GM12872 (cell line): ENCODE measurements at regions not wholly inside any gene's neighbourhood (a gene's known extent, or its start where the extent isn't known, plus 50 kb on each side); places are given as distances from the start of the nearest gene placed in this dataset.

Source experiments
- CTCF ChIP-seq: IDR thresholded peaks from 3 replicates; pipeline ENCODE4 v1.5.1; 2011; ENCODE audit warnings: low read depth, mild to moderate bottlenecking, low read length, moderate library complexity; ENCODE audit not compliant: insufficient read depth

- no peak for TF ChIP-seq CTCF
These were observed 156.3 kb downstream of the IRS1 start for GRCh38 chr2:226643030-226643945.

- no peak for TF ChIP-seq CTCF
These were observed 158.6 kb downstream of the IRS1 start for GRCh38 chr2:226641008-226641407.

- no peak for TF ChIP-seq CTCF
These were observed 159.1 kb downstream of the IRS1 start for GRCh38 chr2:226640501-226640900.

- no peak for TF ChIP-seq CTCF
These were observed 160.1 kb downstream of the IRS1 start for GRCh38 chr2:226639550-226639949.

GRCh38 chr2:226638576-226638975, 161.0 kb downstream of the IRS1 start:
- no peak for TF ChIP-seq CTCF

- TF ChIP-seq CTCF = no peak
These were observed 162.2 kb downstream of the IRS1 start for GRCh38 chr2:226637383-226637782.

GRCh38 chr2:226636586-226636985, 163.0 kb downstream of the IRS1 start:
- TF ChIP-seq CTCF = no peak
